NCI-H524 (cell line): ENCODE measurements at regions not wholly inside any gene's neighbourhood (a gene's known extent, or its start where the extent isn't known, plus 50 kb on each side); places are given as distances from the start of the nearest gene placed in this dataset.
"Not testable (repeated sequence)": the region's sequence is repeated elsewhere in the genome, so short reads cannot be mapped to it uniquely, and the experiment has no call there.

Source experiments
- DNase-seq, 2 experiments: peaks; one replicate each; lab custom pipeline; 2025; lab: John Stamatoyannopoulos, UW

DNA sequence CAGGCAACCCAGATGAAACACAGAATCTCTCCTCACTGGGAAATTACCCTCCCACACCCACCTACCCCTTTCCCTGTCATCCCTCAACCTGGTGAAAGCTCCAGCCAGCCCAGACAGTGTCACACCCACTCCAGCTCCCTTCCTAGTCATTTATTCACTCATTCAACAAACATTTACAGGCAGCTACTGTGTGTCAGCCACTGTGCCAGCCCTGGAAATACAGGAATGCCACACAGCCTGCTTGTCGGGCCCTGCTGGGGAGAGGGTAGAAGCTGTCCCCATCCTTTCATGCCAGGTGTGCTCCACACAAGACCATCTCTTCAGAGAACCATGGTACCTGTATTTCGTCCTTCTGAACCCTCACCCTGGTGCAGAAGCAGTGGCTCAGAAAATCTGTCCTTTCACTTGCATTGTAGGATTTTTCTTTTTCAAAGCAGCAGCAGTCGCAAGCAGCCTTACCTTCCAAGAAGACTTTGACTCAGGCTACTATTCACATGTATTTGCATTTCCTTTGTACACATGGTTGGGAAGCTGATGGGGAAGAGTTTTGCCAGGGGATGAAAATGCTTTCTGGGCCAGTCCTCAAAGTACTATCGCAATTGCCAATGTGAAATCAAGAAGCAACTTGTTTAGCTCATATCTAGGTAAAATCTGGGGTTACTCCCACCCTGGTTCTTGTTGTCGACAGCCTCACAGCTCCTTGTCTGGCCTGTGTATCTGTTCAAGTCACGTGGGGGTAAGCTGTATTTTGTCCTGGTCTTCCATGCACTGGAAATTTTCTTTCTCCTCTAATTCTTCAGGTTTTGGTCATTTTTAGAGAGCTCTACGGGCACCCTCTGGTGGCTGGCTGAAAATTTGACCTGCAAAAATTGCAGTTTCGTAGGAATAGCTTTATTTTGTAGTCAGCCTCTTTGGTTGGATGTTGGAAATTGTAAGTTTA is 147.4 kb upstream of the EGLN3 start:
- peak; percentile 49 to 88 for DNase-seq

GRCh38 chr14:34097644-34098043 is 146.8 kb upstream of the EGLN3 start:
- no peak for DNase-seq

GRCh38 chr14:34094384-34094783 is 143.5 kb upstream of the EGLN3 start:
- DNase-seq, result no peak

GRCh38 chr14:34093883-34094282 is 143.0 kb upstream of the EGLN3 start:
- no peak for DNase-seq

GRCh38 chr14:34090451-34090850 is 139.6 kb upstream of the EGLN3 start:
- no peak for DNase-seq

DNA sequence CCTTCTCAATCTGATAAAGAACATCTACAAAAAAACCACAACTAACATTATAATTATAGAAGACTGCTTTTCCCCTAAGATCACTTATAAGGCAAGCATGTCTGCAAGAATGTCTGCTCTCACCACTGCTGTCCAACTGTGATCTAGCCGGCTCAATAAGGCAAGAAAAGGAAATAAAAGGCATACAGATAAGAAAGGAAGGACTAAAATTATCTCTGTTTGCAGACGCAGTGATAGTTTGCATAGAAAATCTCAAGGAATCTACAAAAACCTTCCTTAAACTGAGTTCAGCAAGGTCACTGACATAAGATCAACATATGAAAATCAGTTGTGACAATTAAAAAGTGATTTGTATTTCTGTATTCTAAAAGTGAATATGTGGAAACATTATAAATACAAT is 138.0 kb upstream of the EGLN3 start:
- DNase-seq, result no peak

- DNase-seq, result no peak
Measured at GRCh38 chr14:34087571-34087970, 136.7 kb upstream of the EGLN3 start.

GRCh38 chr14:34086223-34086757 is 135.4 kb upstream of the EGLN3 start:
- DNase-seq, result no peak

GRCh38 chr14:34085695-34086094 is 134.8 kb upstream of the EGLN3 start:
- peak in 1 of 2 experiments; percentile 49 for DNase-seq

GRCh38 chr14:34081576-34082136 is 130.8 kb upstream of the EGLN3 start:
- DNase-seq, result peak in 1 of 2 experiments; percentile 40

GRCh38 chr14:34081101-34081575 is 130.3 kb upstream of the EGLN3 start:
- DNase-seq, result no peak

DNA sequence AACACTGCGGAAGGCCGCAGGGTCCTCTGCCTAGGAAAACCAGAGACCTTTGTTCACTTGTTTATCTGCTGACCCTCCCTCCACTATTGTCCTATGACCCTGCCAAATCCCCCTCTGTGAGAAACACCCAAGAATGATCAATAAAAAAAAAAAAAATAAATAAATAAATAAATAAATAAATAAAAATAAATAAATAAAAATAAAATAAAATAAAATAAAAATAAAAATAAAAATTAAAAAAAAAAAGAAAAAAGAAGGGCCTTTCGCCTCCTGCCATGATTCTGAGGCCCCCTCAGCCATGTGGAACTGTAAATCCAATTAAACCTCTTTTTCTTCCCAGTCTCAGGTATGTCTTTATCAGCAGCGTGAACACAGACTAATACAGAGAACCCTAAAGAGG is 128.8 kb upstream of the EGLN3 start:
- not testable (repeated sequence) for DNase-seq

- DNase-seq, result no peak
Measured at GRCh38 chr14:34078117-34078743, 127.4 kb upstream of the EGLN3 start.

- no peak for DNase-seq
Measured at GRCh38 chr14:34075826-34076225, 125.0 kb upstream of the EGLN3 start.

DNA sequence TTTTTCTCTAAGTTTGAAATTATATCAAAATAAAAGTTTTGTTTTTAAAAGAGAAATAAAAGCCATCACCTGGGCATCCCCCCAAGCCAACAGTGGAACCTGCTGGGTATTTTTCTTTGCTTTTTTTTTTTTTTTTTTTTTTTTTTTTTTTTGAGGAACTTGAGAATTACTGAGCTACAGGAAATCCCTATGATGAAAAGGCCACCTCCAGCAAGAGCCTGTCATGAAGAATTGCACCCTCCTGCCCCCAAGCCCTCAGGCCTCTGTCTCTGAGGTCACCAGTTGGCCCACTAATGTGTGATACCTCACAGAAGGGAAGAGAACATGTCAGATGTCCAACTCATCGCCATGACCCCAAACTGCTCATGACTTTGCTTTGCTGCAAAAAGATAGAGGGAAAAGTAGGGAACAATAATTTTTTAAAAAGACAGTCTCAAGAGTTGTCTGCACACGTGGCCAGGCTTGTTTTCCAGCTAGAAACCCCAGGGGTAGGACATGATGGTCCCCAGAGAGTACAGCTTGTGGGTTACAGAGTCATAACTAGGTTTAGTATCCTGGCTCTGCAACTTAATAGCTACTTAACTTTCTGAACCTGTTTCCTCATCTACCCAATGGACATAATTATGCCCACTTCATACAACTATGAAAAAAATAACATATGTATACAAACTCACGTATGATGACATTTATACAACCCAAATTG is 124.3 kb upstream of the EGLN3 start:
- DNase-seq, result peak in 1 of 2 experiments; percentile 30

DNA sequence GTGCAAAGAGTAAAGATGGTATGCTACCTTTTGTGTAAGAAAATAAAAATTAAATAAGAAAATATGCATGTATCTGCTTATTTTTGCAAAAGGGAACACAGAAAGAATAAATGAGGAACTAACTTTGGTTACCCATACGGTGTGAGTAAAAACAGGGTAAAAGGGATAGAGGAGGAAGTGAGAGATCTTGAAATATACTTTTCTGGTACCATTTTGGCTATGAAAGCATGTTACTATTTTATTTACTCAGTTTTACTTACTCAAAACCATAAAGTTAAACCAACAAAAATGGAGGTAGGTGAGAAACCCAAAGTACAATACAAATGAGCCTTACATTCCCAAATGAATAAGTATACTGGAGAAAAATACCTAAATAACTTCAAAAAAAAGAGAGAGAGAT is 122.0 kb upstream of the EGLN3 start:
- no peak for DNase-seq

GRCh38 chr14:34072401-34072800 is 121.5 kb upstream of the EGLN3 start:
- no peak for DNase-seq

DNA sequence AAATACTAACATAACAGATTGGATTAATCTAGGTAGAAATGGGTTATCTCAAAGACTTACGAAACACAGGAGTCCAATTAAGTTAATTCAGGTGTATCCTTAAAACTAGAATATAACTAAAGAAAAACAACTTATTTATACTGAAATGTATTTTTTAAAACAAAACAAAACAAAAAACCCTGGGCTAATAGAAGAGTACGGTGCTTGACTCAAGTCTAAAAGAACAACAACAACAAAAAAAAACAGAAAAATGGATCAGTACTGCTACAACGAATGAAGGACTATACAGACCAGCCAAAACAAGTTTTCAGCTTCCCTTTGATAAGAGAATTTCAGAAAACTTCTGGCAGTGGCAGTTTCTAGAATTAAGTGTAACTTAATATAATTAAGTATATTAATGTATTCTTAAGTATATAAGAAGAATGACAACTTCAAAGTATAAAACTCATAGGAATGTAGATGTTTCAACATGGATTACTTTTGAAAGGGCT is 120.1 kb upstream of the EGLN3 start:
- no peak for DNase-seq

DNA sequence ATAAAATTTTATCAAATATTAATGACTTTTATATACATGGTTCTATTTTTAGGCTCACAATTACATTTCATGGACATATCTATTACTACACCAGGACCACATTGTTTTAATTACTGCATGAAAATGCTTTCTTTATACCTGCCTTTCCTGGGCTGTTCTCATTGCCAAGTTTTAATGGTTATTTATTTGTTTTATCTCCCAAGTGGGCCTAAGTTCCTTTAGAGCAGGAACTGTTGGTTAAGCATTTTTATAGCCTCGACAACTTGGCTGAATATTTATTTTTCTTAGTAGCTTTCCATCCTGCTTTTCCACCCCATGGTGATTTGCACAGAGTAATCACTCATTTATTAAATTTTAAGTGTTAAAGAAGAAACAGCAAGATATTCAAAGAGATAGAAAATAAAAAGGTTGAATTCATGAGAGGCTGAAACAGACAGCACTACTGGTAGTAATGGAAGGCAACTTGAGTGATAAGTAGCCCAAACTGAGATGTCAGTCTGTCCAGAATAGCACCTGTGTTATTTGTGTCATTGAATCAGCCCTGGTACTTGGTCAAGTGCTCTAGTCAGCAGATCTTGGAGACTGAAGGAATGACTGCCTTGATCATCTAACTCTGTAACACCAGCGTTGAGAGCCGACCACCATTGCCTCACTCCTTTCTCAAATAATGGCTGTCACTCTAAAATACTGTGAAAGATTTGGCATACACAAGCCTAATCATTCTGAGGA is 119.1 kb upstream of the EGLN3 start:
- no peak for DNase-seq

DNA sequence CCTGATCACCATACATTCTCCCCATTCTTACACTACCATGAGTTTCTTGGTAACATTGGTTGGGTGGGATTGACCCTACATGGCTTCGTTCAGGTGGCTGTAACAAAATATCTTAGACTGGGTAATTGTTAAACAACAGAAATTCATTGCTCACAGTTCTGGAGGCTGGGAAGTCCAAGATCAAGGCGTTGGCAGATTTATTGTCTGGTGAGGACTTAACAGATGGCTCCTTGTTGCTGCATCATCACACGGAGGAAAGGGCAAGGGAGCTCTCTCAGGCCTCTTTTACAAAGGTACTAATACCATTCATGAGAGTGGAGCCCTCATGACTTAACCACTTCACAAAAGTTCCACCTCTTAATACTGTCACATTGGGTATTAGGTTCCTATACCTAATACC is 116.7 kb upstream of the EGLN3 start:
- peak in 1 of 2 experiments; percentile 32 for DNase-seq
